B cell (primary cell): ENCODE measurements at regions not wholly inside any gene's neighbourhood (a gene's known extent, or its start where the extent isn't known, plus 50 kb on each side); places are given as distances from the start of the nearest gene placed in this dataset.

Experiments used
- EZH2 ChIP-seq: IDR thresholded peaks from 2 replicates; pipeline ENCODE4 v1.6.1; 2012; ENCODE audit warnings: borderline replicate concordance, low read depth, mild to moderate bottlenecking, moderate library complexity, low read length; ENCODE audit not compliant: insufficient read depth, poor library complexity, severe bottlenecking
- TF ChIP-seq, protein P1 (sequence below): fragments of 200-600 bp; IDR thresholded peaks from one replicate; pipeline ENCODE4 v1.8.0; 2022; ENCODE audit warnings: antibody characterized with exemption, mild to moderate bottlenecking

DNA sequence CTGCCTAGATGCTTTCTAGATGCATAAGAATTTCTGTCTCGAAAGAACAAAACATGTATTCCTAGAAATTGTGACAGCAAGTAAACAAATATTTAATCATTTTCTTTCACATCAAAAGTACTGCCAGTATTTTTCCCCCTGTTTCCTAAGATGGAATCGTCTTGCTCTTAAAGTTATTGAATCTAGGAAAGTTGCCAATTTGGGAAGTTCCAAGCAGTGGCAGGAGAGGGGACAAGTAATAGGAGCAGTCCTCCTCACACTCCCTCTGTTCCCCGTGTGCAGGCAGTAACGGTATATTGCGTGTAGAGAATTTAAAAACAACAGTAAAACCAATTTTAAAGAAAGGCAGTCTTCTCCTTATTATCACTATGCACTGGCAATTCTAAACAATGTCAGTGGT, 619.8 kb downstream of the TBL1XR1 start:
- TF ChIP-seq, protein P1, sequence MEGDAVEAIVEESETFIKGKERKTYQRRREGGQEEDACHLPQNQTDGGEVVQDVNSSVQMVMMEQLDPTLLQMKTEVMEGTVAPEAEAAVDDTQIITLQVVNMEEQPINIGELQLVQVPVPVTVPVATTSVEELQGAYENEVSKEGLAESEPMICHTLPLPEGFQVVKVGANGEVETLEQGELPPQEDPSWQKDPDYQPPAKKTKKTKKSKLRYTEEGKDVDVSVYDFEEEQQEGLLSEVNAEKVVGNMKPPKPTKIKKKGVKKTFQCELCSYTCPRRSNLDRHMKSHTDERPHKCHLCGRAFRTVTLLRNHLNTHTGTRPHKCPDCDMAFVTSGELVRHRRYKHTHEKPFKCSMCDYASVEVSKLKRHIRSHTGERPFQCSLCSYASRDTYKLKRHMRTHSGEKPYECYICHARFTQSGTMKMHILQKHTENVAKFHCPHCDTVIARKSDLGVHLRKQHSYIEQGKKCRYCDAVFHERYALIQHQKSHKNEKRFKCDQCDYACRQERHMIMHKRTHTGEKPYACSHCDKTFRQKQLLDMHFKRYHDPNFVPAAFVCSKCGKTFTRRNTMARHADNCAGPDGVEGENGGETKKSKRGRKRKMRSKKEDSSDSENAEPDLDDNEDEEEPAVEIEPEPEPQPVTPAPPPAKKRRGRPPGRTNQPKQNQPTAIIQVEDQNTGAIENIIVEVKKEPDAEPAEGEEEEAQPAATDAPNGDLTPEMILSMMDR, result no peak
- TF ChIP-seq EZH2, result no peak
